Sigmoid colon (tissue), 3 donors: ENCODE measurements at regions not wholly inside any gene's neighbourhood (a gene's known extent, or its start where the extent isn't known, plus 50 kb on each side); places are given as distances from the start of the nearest gene placed in this dataset.

Source experiments
- CTCF ChIP-seq, 4 experiments: fragments of 450-650 bp in 3 of 4; fragments of 200-600 bp in 1 of 4; IDR thresholded peaks; one replicate each; pipeline ENCODE4 v1.5.1; 2016 to 2019; ENCODE audit warnings: antibody characterized with exemption in 4 of 4, mild to moderate bottlenecking in 3 of 4, moderate library complexity in 2 of 4
- POLR2A ChIP-seq, 2 donors: fragments of 450-650 bp; IDR thresholded peaks; one replicate each; pipeline ENCODE4 v1.6.1; 2016; ENCODE audit warnings: antibody characterized with exemption in 2 of 2, mild to moderate bottlenecking in 2 of 2, moderate library complexity in 2 of 2

- TF ChIP-seq CTCF (IDR thresholded peaks at IDR 0.05) = no peak
- no peak for TF ChIP-seq POLR2A (IDR thresholded peaks at IDR 0.05)
These were observed 179.5 kb downstream of the ZNF608 start for GRCh38 chr5:124566875-124567450.
